H1 (cell line): ENCODE measurements at regions not wholly inside any gene's neighbourhood (a gene's known extent, or its start where the extent isn't known, plus 50 kb on each side); places are given as distances from the start of the nearest gene placed in this dataset.

Experiments used
- BACH1 ChIP-seq: IDR thresholded peaks from 2 replicates; pipeline ENCODE4 v1.6.1; 2012; ENCODE audit warnings: low read length, improper control_type of control experiment
- BRCA1 ChIP-seq: IDR thresholded peaks from 2 replicates; pipeline ENCODE4 v1.6.1; 2012; ENCODE audit warnings: low read depth, low read length, improper control_type of control experiment
- FOSL1 ChIP-seq: IDR thresholded peaks from 2 replicates; pipeline ENCODE4 v1.6.1; 2011; ENCODE audit warnings: mild to moderate bottlenecking, low read depth, low read length, moderate library complexity; ENCODE audit not compliant: insufficient read depth
- GABPA ChIP-seq: IDR thresholded peaks from 2 replicates; pipeline ENCODE4 v1.6.1; 2011; ENCODE audit warnings: mild to moderate bottlenecking, low read length, moderate library complexity, borderline replicate concordance; ENCODE audit not compliant: insufficient read depth
- HDAC6 ChIP-seq: IDR thresholded peaks from one replicate; pipeline ENCODE4 v1.7.1; 2012; ENCODE audit warnings: low read depth, mild to moderate bottlenecking, inconsistent platforms, low read length, moderate library complexity
- POLR2AphosphoS5 ChIP-seq: IDR thresholded peaks from 2 replicates; pipeline ENCODE4 v1.6.1; 2011; ENCODE audit warnings: low read depth, low read length
- SRF ChIP-seq: IDR thresholded peaks from 2 replicates; pipeline ENCODE4 v1.6.1; 2011; ENCODE audit warnings: mild to moderate bottlenecking, low read depth, low read length, moderate library complexity
- TF ChIP-seq, protein P1 (sequence below): fragments of 300-600 bp; sonication (generic); IDR thresholded peaks from 2 replicates; pipeline ENCODE4 v1.7.1; 2012; ENCODE audit warnings: low read length, moderate library complexity, mild to moderate bottlenecking, inconsistent platforms; ENCODE audit not compliant: insufficient replicate concordance
- TF ChIP-seq, protein P2 (sequence below): IDR thresholded peaks from 2 replicates; pipeline ENCODE4 v1.6.1; 2012; ENCODE audit warnings: low read length, inconsistent platforms

DNA sequence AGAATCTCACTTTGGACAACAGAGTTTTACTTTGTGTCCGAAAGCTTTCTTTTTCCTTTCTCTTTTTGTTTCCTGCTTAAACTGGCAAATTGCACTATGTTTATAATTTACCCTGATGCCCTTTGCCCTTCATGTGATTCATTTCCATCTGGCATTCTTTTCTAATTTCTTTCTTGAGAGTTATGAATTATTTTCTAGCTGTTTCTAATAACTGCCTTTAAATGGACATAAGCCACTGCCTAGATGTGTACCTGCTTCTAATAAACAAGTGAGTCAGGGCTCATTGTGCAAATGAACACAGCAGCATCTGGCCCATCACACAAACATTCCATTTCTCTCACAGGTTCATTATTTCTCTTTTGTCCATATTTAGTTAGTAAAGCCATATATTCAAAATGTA, 242.3 kb upstream of the GPRIN3 start (continued):
- TF ChIP-seq, protein P1, sequence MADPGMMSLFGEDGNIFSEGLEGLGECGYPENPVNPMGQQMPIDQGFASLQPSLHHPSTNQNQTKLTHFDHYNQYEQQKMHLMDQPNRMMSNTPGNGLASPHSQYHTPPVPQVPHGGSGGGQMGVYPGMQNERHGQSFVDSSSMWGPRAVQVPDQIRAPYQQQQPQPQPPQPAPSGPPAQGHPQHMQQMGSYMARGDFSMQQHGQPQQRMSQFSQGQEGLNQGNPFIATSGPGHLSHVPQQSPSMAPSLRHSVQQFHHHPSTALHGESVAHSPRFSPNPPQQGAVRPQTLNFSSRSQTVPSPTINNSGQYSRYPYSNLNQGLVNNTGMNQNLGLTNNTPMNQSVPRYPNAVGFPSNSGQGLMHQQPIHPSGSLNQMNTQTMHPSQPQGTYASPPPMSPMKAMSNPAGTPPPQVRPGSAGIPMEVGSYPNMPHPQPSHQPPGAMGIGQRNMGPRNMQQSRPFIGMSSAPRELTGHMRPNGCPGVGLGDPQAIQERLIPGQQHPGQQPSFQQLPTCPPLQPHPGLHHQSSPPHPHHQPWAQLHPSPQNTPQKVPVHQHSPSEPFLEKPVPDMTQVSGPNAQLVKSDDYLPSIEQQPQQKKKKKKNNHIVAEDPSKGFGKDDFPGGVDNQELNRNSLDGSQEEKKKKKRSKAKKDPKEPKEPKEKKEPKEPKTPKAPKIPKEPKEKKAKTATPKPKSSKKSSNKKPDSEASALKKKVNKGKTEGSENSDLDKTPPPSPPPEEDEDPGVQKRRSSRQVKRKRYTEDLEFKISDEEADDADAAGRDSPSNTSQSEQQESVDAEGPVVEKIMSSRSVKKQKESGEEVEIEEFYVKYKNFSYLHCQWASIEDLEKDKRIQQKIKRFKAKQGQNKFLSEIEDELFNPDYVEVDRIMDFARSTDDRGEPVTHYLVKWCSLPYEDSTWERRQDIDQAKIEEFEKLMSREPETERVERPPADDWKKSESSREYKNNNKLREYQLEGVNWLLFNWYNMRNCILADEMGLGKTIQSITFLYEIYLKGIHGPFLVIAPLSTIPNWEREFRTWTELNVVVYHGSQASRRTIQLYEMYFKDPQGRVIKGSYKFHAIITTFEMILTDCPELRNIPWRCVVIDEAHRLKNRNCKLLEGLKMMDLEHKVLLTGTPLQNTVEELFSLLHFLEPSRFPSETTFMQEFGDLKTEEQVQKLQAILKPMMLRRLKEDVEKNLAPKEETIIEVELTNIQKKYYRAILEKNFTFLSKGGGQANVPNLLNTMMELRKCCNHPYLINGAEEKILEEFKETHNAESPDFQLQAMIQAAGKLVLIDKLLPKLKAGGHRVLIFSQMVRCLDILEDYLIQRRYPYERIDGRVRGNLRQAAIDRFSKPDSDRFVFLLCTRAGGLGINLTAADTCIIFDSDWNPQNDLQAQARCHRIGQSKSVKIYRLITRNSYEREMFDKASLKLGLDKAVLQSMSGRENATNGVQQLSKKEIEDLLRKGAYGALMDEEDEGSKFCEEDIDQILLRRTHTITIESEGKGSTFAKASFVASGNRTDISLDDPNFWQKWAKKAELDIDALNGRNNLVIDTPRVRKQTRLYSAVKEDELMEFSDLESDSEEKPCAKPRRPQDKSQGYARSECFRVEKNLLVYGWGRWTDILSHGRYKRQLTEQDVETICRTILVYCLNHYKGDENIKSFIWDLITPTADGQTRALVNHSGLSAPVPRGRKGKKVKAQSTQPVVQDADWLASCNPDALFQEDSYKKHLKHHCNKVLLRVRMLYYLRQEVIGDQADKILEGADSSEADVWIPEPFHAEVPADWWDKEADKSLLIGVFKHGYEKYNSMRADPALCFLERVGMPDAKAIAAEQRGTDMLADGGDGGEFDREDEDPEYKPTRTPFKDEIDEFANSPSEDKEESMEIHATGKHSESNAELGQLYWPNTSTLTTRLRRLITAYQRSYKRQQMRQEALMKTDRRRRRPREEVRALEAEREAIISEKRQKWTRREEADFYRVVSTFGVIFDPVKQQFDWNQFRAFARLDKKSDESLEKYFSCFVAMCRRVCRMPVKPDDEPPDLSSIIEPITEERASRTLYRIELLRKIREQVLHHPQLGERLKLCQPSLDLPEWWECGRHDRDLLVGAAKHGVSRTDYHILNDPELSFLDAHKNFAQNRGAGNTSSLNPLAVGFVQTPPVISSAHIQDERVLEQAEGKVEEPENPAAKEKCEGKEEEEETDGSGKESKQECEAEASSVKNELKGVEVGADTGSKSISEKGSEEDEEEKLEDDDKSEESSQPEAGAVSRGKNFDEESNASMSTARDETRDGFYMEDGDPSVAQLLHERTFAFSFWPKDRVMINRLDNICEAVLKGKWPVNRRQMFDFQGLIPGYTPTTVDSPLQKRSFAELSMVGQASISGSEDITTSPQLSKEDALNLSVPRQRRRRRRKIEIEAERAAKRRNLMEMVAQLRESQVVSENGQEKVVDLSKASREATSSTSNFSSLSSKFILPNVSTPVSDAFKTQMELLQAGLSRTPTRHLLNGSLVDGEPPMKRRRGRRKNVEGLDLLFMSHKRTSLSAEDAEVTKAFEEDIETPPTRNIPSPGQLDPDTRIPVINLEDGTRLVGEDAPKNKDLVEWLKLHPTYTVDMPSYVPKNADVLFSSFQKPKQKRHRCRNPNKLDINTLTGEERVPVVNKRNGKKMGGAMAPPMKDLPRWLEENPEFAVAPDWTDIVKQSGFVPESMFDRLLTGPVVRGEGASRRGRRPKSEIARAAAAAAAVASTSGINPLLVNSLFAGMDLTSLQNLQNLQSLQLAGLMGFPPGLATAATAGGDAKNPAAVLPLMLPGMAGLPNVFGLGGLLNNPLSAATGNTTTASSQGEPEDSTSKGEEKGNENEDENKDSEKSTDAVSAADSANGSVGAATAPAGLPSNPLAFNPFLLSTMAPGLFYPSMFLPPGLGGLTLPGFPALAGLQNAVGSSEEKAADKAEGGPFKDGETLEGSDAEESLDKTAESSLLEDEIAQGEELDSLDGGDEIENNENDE: no peak
- TF ChIP-seq GABPA (no peak), HDAC6 (no peak), BRCA1 (no peak), BACH1 (no peak), SRF (no peak), FOSL1 (no peak), POLR2AphosphoS5 (no peak)
- TF ChIP-seq, protein P2, sequence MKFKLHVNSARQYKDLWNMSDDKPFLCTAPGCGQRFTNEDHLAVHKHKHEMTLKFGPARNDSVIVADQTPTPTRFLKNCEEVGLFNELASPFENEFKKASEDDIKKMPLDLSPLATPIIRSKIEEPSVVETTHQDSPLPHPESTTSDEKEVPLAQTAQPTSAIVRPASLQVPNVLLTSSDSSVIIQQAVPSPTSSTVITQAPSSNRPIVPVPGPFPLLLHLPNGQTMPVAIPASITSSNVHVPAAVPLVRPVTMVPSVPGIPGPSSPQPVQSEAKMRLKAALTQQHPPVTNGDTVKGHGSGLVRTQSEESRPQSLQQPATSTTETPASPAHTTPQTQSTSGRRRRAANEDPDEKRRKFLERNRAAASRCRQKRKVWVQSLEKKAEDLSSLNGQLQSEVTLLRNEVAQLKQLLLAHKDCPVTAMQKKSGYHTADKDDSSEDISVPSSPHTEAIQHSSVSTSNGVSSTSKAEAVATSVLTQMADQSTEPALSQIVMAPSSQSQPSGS: no peak
